Common myeloid progenitor, CD34-positive (primary cell): ENCODE measurements at regions not wholly inside any gene's neighbourhood (a gene's known extent, or its start where the extent isn't known, plus 50 kb on each side); places are given as distances from the start of the nearest gene placed in this dataset.

ENCODE experiments used
- CTCF ChIA-PET: fragments of 350-600 bp; sonication (Branson Sonifier 250); formaldehyde crosslinking; loops from one replicate; lab custom pipeline; 2021; ENCODE audit warnings: antibody characterized with exemption; lab: Charles Lee
- POLR2A ChIA-PET: fragments of 350-600 bp; sonication (Branson Sonifier 250); formaldehyde crosslinking; loops from one replicate; lab custom pipeline; 2021; ENCODE audit warnings: antibody characterized with exemption; lab: Charles Lee
- DNase-seq, 3 donors: peaks; one replicate each; pipeline versions ENCODE4 v3.0.0 to v3.0.0-alpha.2; 2013
- H3K27ac ChIP-seq, 2 experiments: 1 replicate in 1 of 2; 2 replicates in 1 of 2; pipeline ENCODE4 v1.7.0; 2013; ENCODE audit warnings: inconsistent platforms in 2 of 2, low read length in 2 of 2, mild to moderate bottlenecking in 2 of 2, low read depth in 1 of 2, moderate library complexity in 1 of 2; ENCODE audit not compliant: severe bottlenecking in 2 of 2, insufficient read depth in 1 of 2, poor library complexity in 1 of 2
- H3K27me3 ChIP-seq, 5 experiments: replicated peaks in 2 of 5; 1 replicate in 3 of 5; 2 replicates in 2 of 5; pipeline versions ENCODE4 v1.6.1 to v1.7.0; 2013; ENCODE audit warnings: low read length in 4 of 5, mild to moderate bottlenecking in 2 of 5, moderate library complexity in 2 of 5, inconsistent platforms in 1 of 5; ENCODE audit not compliant: insufficient read depth in 5 of 5, control insufficient read depth in 4 of 5
- H3K36me3 ChIP-seq, 4 experiments: 1 replicate in 2 of 4; 2 replicates in 2 of 4; pipeline versions ENCODE4 v1.6.1 to v1.7.0; 2013; ENCODE audit warnings: low read length in 3 of 4, control low read depth in 1 of 4, mild to moderate bottlenecking in 1 of 4; ENCODE audit not compliant: control insufficient read depth in 4 of 4, insufficient read depth in 4 of 4
- H3K4me1 ChIP-seq, 4 experiments: 1 replicate in 3 of 4; 2 replicates in 1 of 4; pipeline versions ENCODE4 v1.6.1 to v1.7.1; 2013; ENCODE audit warnings: low read length in 3 of 4, mild to moderate bottlenecking in 3 of 4, control low read depth in 1 of 4, inconsistent platforms in 1 of 4, moderate library complexity in 1 of 4; ENCODE audit not compliant: control insufficient read depth in 4 of 4, insufficient read depth in 4 of 4; ENCODE audit errors: control extremely low read depth in 1 of 4
- H3K4me3 ChIP-seq, 7 experiments: 1 replicate in 4 of 7; 2 replicates in 3 of 7; pipeline versions ENCODE4 v1.5.1 to v1.7.0; 2013; ENCODE audit warnings: mild to moderate bottlenecking in 7 of 7, low read length in 6 of 7, moderate library complexity in 6 of 7, inconsistent platforms in 2 of 7, low read depth in 2 of 7, control low read depth in 1 of 7; ENCODE audit not compliant: insufficient read depth in 4 of 7, control insufficient read depth in 1 of 7; ENCODE audit errors: extremely low read depth in 1 of 7
- H3K9me3 ChIP-seq, 5 experiments: 1 replicate in 4 of 5; 2 replicates in 1 of 5; pipeline versions ENCODE4 v1.6.1 to v1.7.1; 2013; ENCODE audit warnings: low read length in 4 of 5, mild to moderate bottlenecking in 2 of 5, inconsistent platforms in 1 of 5, low read depth in 1 of 5, moderate library complexity in 1 of 5; ENCODE audit not compliant: control insufficient read depth in 4 of 5, insufficient read depth in 2 of 5; ENCODE audit errors: control extremely low read depth in 1 of 5
- WGBS: methylation state at CpG from one replicate; pipeline ENCODE4 v1.1.5; 2013; ENCODE audit not compliant: insufficient coverage; 5-methylcytosine and 5-hydroxymethylcytosine counted together

GRCh38 chr4:11252149-11252548 is 176.5 kb downstream of the HS3ST1 start:
- CTCF ChIA-PET = no interaction called here
- no peaks in the 10 kb centered on the region for H3K9me3 ChIP-seq
- DNase-seq = peak in 1 of 3 donors; percentile 1
- H3K4me1 ChIP-seq = no peaks in the 10 kb centered on the region
- no peak overlapping the region for H3K4me3 ChIP-seq
- POLR2A ChIA-PET = no interaction called here
- H3K27me3 ChIP-seq = no peaks in the 10 kb centered on the region
- H3K36me3 ChIP-seq = no peaks in the 10 kb centered on the region
- H3K27ac ChIP-seq = no peak overlapping the region
- 76% methylated on average over 2 of the region's 3 CpGs for WGBS

GRCh38 chr4:11250510-11250909 is 178.2 kb downstream of the HS3ST1 start:
- Histone ChIP-seq H3K4me1 (no peaks in the 10 kb centered on the region), H3K27ac (no peak overlapping the region), H3K9me3 (no peaks in the 10 kb centered on the region), H3K4me3 (no peak overlapping the region), H3K36me3 (no peaks in the 10 kb centered on the region), H3K27me3 (no peaks in the 10 kb centered on the region)
- ChIA-PET POLR2A (no interaction called here), CTCF (interaction anchor here (0.7 kb wide), 1 partner anchor 218 kb away, joined by 3 read pairs; no protein-coding TSS in a partner anchor)
- peak in 2 of 3 donors; percentile 7 to 15 for DNase-seq

- CTCF ChIA-PET = interaction anchor here (0.6 kb wide), 1 partner anchor 18 kb away, joined by 4 read pairs; no protein-coding TSS in a partner anchor
- no peaks in the 10 kb centered on the region for H3K36me3 ChIP-seq
- no peak overlapping the region for H3K27ac ChIP-seq
- H3K27me3 ChIP-seq = no peaks in the 10 kb centered on the region
- H3K9me3 ChIP-seq = peaks cover 0 to 4% (median 0%) of the 10 kb centered on the region in 5 experiments
- POLR2A ChIA-PET = no interaction called here
- H3K4me3 ChIP-seq = no peak overlapping the region
- 17% methylated on average over 2 of the region's 4 CpGs for WGBS
- no peak for DNase-seq
- H3K4me1 ChIP-seq = peaks cover 0 to 2% (median 0%) of the 10 kb centered on the region in 4 experiments
Measured at GRCh38 chr4:11232015-11232414, 196.7 kb downstream of the HS3ST1 start.

GRCh38 chr4:11230866-11231265 is 197.8 kb downstream of the HS3ST1 start:
- peaks cover 0 to 2% (median 0%) of the 10 kb centered on the region in 4 experiments for H3K4me1 ChIP-seq
- ChIA-PET CTCF (no interaction called here), POLR2A (no interaction called here)
- H3K27ac ChIP-seq = no peak overlapping the region
- H3K9me3 ChIP-seq = peaks cover 0 to 4% (median 0%) of the 10 kb centered on the region in 5 experiments
- no peak overlapping the region for H3K4me3 ChIP-seq
- DNase-seq = no peak
- H3K36me3 ChIP-seq = no peaks in the 10 kb centered on the region
- 100% methylated on average over 2 of the region's 2 CpGs for WGBS
- H3K27me3 ChIP-seq = no peaks in the 10 kb centered on the region

- Histone ChIP-seq H3K4me3 (no peak overlapping the region), H3K27ac (no peak overlapping the region), H3K36me3 (no peaks in the 10 kb centered on the region), H3K27me3 (no peaks in the 10 kb centered on the region), H3K4me1 (peaks cover 0 to 2% (median 0%) of the 10 kb centered on the region in 4 experiments), H3K9me3 (no peaks in the 10 kb centered on the region)
- ChIA-PET POLR2A (no interaction called here), CTCF (interaction anchor here (0.6 kb wide), 1 partner anchor 30 kb away, joined by 3 read pairs; no protein-coding TSS in a partner anchor)
- peak; percentile 1 to 58 (median 4) for DNase-seq
- whole genome bisulfite sequencing = no CpG with 5 or more reads among the region's 1 CpG
Measured at GRCh38 chr4:11228530-11228929, 200.2 kb downstream of the HS3ST1 start.

GRCh38 chr4:11223311-11223710 is 205.4 kb downstream of the HS3ST1 start:
- Histone ChIP-seq H3K27ac (no peak overlapping the region), H3K27me3 (no peaks in the 10 kb centered on the region), H3K9me3 (no peaks in the 10 kb centered on the region), H3K4me1 (no peaks in the 10 kb centered on the region), H3K36me3 (no peaks in the 10 kb centered on the region), H3K4me3 (no peak overlapping the region)
- WGBS = 96% methylated on average over 8 of the region's 9 CpGs
- ChIA-PET CTCF (no interaction called here), POLR2A (no interaction called here)
- no peak for DNase-seq

GRCh38 chr4:11218692-11219091 is 210.0 kb downstream of the HS3ST1 start:
- no peaks in the 10 kb centered on the region for H3K4me1 ChIP-seq

More at GRCh38 chr4:11218692-11219091, 210.0 kb downstream of the HS3ST1 start:
- no peak for DNase-seq
- 100% methylated on average over 4 of the region's 5 CpGs for WGBS
- no peak overlapping the region for H3K4me3 ChIP-seq
- H3K27ac ChIP-seq = no peak overlapping the region
- no peaks in the 10 kb centered on the region for H3K27me3 ChIP-seq
- ChIA-PET CTCF (no interaction called here), POLR2A (no interaction called here)
- peaks cover 0 to 8% (median 4%) of the 10 kb centered on the region in 5 experiments for H3K9me3 ChIP-seq
- no peaks in the 10 kb centered on the region for H3K36me3 ChIP-seq
